Renal cortical epithelial cell (primary cell): ENCODE measurements at regions not wholly inside any gene's neighbourhood (a gene's known extent, or its start where the extent isn't known, plus 50 kb on each side); places are given as distances from the start of the nearest gene placed in this dataset.

Experiments
- DNase-seq: peaks from one replicate; pipeline ENCODE4 v3.0.0-alpha.2; 2011; ENCODE audit warnings: low read depth

GRCh38 chr9:79446523-79447307, 125.0 kb upstream of the TLE4 start:
- no peak for DNase-seq

- no peak for DNase-seq
Observed at GRCh38 chr9:79447308-79447605, 124.5 kb upstream of the TLE4 start.

GRCh38 chr9:79447762-79448161, 124.0 kb upstream of the TLE4 start:
- no peak for DNase-seq

GRCh38 chr9:79452265-79452664, 119.5 kb upstream of the TLE4 start:
- DNase-seq = no peak

GRCh38 chr9:79461712-79462111, 110.1 kb upstream of the TLE4 start:
- no peak for DNase-seq

GRCh38 chr9:79465156-79465555, 106.6 kb upstream of the TLE4 start:
- DNase-seq = no peak

- no peak for DNase-seq
Observed at GRCh38 chr9:79469164-79469563, 102.6 kb upstream of the TLE4 start.

- DNase-seq = no peak
Observed at GRCh38 chr9:79470954-79471353, 100.8 kb upstream of the TLE4 start.

GRCh38 chr9:79471580-79472543, 99.9 kb upstream of the TLE4 start:
- peak; percentile 21 for DNase-seq

GRCh38 chr9:79473704-79474103, 98.1 kb upstream of the TLE4 start:
- no peak for DNase-seq

GRCh38 chr9:79477241-79477840, 94.4 kb upstream of the TLE4 start:
- no peak for DNase-seq

- peak; percentile 43 for DNase-seq
Observed at GRCh38 chr9:79477955-79478771, 93.6 kb upstream of the TLE4 start.

- peak; percentile 82 for DNase-seq
Observed at GRCh38 chr9:79480639-79481038, 91.1 kb upstream of the TLE4 start.

- no peak for DNase-seq
Observed at GRCh38 chr9:79481846-79482477, 89.8 kb upstream of the TLE4 start.

GRCh38 chr9:79485258-79485657, 86.5 kb upstream of the TLE4 start:
- no peak for DNase-seq

GRCh38 chr9:79489261-79490000, 82.3 kb upstream of the TLE4 start:
- DNase-seq = peak; percentile 77

GRCh38 chr9:79490657-79491248, 81.0 kb upstream of the TLE4 start:
- peak; percentile 4 for DNase-seq

- DNase-seq = no peak
Observed at GRCh38 chr9:79492092-79493009, 79.4 kb upstream of the TLE4 start.
